H7 (cell line): ENCODE measurements at regions not wholly inside any gene's neighbourhood (a gene's known extent, or its start where the extent isn't known, plus 50 kb on each side); places are given as distances from the start of the nearest gene placed in this dataset.
"Not testable (repeated sequence)": the region's sequence is repeated elsewhere in the genome, so short reads cannot be mapped to it uniquely, and the experiment has no call there.

Source experiments
- DNase-seq: peaks from one replicate; pipeline ENCODE4 v3.0.0; 2012
- H3K27me3 ChIP-seq: 2 replicates; pipeline ENCODE4 v1.6.0; 2011; ENCODE audit warnings: mild to moderate bottlenecking, low read length; ENCODE audit not compliant: control insufficient read depth, insufficient read depth
- H3K36me3 ChIP-seq: replicated peaks from 2 replicates; pipeline ENCODE4 v1.5.1; 2011; ENCODE audit warnings: low read length; ENCODE audit not compliant: control insufficient read depth, insufficient read depth
- H3K4me3 ChIP-seq: 2 replicates; pipeline ENCODE4 v1.5.1; 2011; ENCODE audit warnings: low read depth, mild to moderate bottlenecking, control low read depth, low read length, moderate library complexity; ENCODE audit not compliant: insufficient read depth

- Histone ChIP-seq H3K4me3 (no peak overlapping the region), H3K36me3 (no peaks in the 10 kb centered on the region), H3K27me3 (no peaks in the 10 kb centered on the region)
- DNase-seq: no peak
Observed at GRCh38 chr10:42454313-42454712, 184.1 kb downstream of the ZNF33B start.

- H3K36me3 ChIP-seq: no peaks in the 10 kb centered on the region
- H3K4me3 ChIP-seq: no peak overlapping the region
- H3K27me3 ChIP-seq: no peaks in the 10 kb centered on the region
- no peak for DNase-seq
Observed at GRCh38 chr10:42431095-42431494, 207.3 kb downstream of the ZNF33B start.

GRCh38 chr10:42428534-42428933 is 209.8 kb downstream of the ZNF33B start:
- DNase-seq: no peak
- Histone ChIP-seq H3K27me3 (no peaks in the 10 kb centered on the region), H3K4me3 (no peak overlapping the region), H3K36me3 (no peaks in the 10 kb centered on the region)

GRCh38 chr10:42422911-42423310 is 215.5 kb downstream of the ZNF33B start:
- Histone ChIP-seq H3K4me3 (no peak overlapping the region), H3K27me3 (no peaks in the 10 kb centered on the region), H3K36me3 (no peaks in the 10 kb centered on the region)
- DNase-seq: no peak

- DNase-seq: no peak
- H3K27me3 ChIP-seq: no peaks in the 10 kb centered on the region
- no peak overlapping the region for H3K4me3 ChIP-seq
- no peaks in the 10 kb centered on the region for H3K36me3 ChIP-seq
Observed at GRCh38 chr10:42421812-42422211, 216.6 kb downstream of the ZNF33B start.

- no peak overlapping the region for H3K4me3 ChIP-seq
- no peaks in the 10 kb centered on the region for H3K27me3 ChIP-seq
- H3K36me3 ChIP-seq: no peaks in the 10 kb centered on the region
- no peak for DNase-seq
Observed at GRCh38 chr10:42419789-42420188, 218.6 kb downstream of the ZNF33B start.

GRCh38 chr10:42380926-42381547 is 257.3 kb downstream of the ZNF33B start:
- Histone ChIP-seq H3K36me3 (no peaks in the 10 kb centered on the region), H3K27me3 (no peaks in the 10 kb centered on the region), H3K4me3 (no peak overlapping the region)
- DNase-seq: no peak

GRCh38 chr10:42367532-42368230 is 270.7 kb downstream of the ZNF33B start:
- Histone ChIP-seq H3K36me3 (no peaks in the 10 kb centered on the region), H3K4me3 (no peak overlapping the region), H3K27me3 (no peaks in the 10 kb centered on the region)
- DNase-seq: no peak

GRCh38 chr10:42351745-42352144 is 286.6 kb downstream of the ZNF33B start:
- no peaks in the 10 kb centered on the region for H3K36me3 ChIP-seq
- H3K4me3 ChIP-seq: no peak overlapping the region
- H3K27me3 ChIP-seq: no peaks in the 10 kb centered on the region
- DNase-seq: no peak

- not testable (repeated sequence) for DNase-seq, H3K36me3 ChIP-seq, H3K4me3 ChIP-seq, H3K27me3 ChIP-seq
Observed at GRCh38 chr10:42336593-42337337, 301.6 kb downstream of the ZNF33B start.

- not testable (repeated sequence) for H3K4me3 ChIP-seq, DNase-seq, H3K36me3 ChIP-seq, H3K27me3 ChIP-seq
Observed at GRCh38 chr10:42335653-42336296, 302.6 kb downstream of the ZNF33B start.

GRCh38 chr10:42304341-42304740 is 334.0 kb downstream of the ZNF33B start:
- Histone ChIP-seq H3K36me3 (no peaks in the 10 kb centered on the region), H3K27me3 (no peaks in the 10 kb centered on the region), H3K4me3 (no peak overlapping the region)
- DNase-seq: no peak

GRCh38 chr10:42281896-42282295 is 356.5 kb downstream of the ZNF33B start:
- DNase-seq, H3K36me3 ChIP-seq, H3K4me3 ChIP-seq, H3K27me3 ChIP-seq: not testable (repeated sequence)

- not testable (repeated sequence) for H3K4me3 ChIP-seq, H3K36me3 ChIP-seq, DNase-seq, H3K27me3 ChIP-seq
Observed at GRCh38 chr10:42269788-42270187, 368.6 kb downstream of the ZNF33B start.

- DNase-seq, H3K36me3 ChIP-seq, H3K4me3 ChIP-seq, H3K27me3 ChIP-seq: not testable (repeated sequence)
Observed at GRCh38 chr10:42263259-42263658, 375.1 kb downstream of the ZNF33B start.
